Natural killer cell (primary cell): ENCODE measurements at regions not wholly inside any gene's neighbourhood (a gene's known extent, or its start where the extent isn't known, plus 50 kb on each side); places are given as distances from the start of the nearest gene placed in this dataset.

Experiments used
- ATAC-seq, 3 donors: fragments of 150-1000 bp in 2 of 3; fragments of 200-7000 bp in 1 of 3; cut with Tn5 transposase; 1 replicate in 1 of 3; 2 replicates in 2 of 3; pipeline ENCODE4 v1.10.0; 2021; ENCODE audit warnings: mild to moderate bottlenecking in 2 of 3, moderate library complexity in 2 of 3
- DNase-seq, 2 donors: peaks; one replicate each; pipeline versions ENCODE4 v3.0.0 to v3.0.0-alpha.2; 2013 to 2021; ENCODE audit warnings: mixed read lengths in 1 of 2
- H3K27ac ChIP-seq: one replicate; pipeline ENCODE4 v1.5.1; 2013; ENCODE audit warnings: mild to moderate bottlenecking, low read length
- H3K27me3 ChIP-seq: one replicate; pipeline ENCODE4 v1.6.1; 2013; ENCODE audit warnings: low read length; ENCODE audit not compliant: control insufficient read depth, insufficient read depth
- H3K36me3 ChIP-seq: one replicate; pipeline ENCODE4 v1.6.1; 2013; ENCODE audit warnings: low read length; ENCODE audit not compliant: control insufficient read depth, insufficient read depth
- H3K4me1 ChIP-seq: one replicate; pipeline ENCODE4 v1.6.1; 2013; ENCODE audit warnings: low read length; ENCODE audit not compliant: control insufficient read depth, insufficient read depth
- H3K4me3 ChIP-seq: one replicate; pipeline ENCODE4 v1.5.1; 2013; ENCODE audit warnings: low read length
- H3K9me3 ChIP-seq: one replicate; pipeline ENCODE4 v1.6.1; 2013; ENCODE audit warnings: low read length; ENCODE audit not compliant: control insufficient read depth, insufficient read depth
- H3K27ac Mint-ChIP-seq, 2 donors: one replicate each; pipeline ENCODE4 v1.8.0; 2022; ENCODE audit warnings: mild to moderate bottlenecking in 2 of 2, mixed read lengths in 2 of 2, moderate library complexity in 1 of 2
- H3K27me3 Mint-ChIP-seq, 2 donors: one replicate each; pipeline ENCODE4 v1.8.0; 2022; ENCODE audit warnings: low read depth in 2 of 2, mixed read lengths in 2 of 2
- H3K36me3 Mint-ChIP-seq: one replicate; pipeline ENCODE4 v1.8.0; 2022; ENCODE audit warnings: mixed read lengths
- H3K4me1 Mint-ChIP-seq, 2 donors: one replicate each; pipeline ENCODE4 v1.8.0; 2022; ENCODE audit warnings: mixed read lengths in 2 of 2
- H3K4me3 Mint-ChIP-seq: one replicate; pipeline ENCODE4 v1.8.0; 2022; ENCODE audit warnings: mild to moderate bottlenecking, moderate library complexity, mixed read lengths
- H3K9me3 Mint-ChIP-seq, 2 donors: one replicate each; pipeline ENCODE4 v1.8.0; 2022; ENCODE audit warnings: mixed read lengths in 2 of 2
- CTCF ChIP-seq: fragments of 200-600 bp; IDR thresholded peaks from one replicate; pipeline ENCODE4 v1.8.0; 2022; ENCODE audit warnings: antibody characterized with exemption
- WGBS: methylation state at CpG from one replicate; pipeline ENCODE4 v1.1.7; 2013; ENCODE audit warnings: missing lambda C conversion rate; ENCODE audit not compliant: insufficient coverage; 5-methylcytosine and 5-hydroxymethylcytosine counted together
- intact Hi-C: fragments of 100-400 bp; cut with micrococcal nuclease; formaldehyde crosslinking; loops from one replicate; pipeline ENCODE4 v1.14.2; 2022

- no peak overlapping the region for H3K4me3 Mint-ChIP-seq
- H3K9me3 Mint-ChIP-seq, result peaks cover 0 to 2% of the 10 kb centered on the region in 2 donors
- H3K36me3 ChIP-seq, result no peaks in the 10 kb centered on the region
- DNase-seq, result no peak
- H3K9me3 ChIP-seq, result no peaks in the 10 kb centered on the region
- 73% methylated on average over 2 of the region's 2 CpGs for WGBS
- TF ChIP-seq CTCF, result no peak
- H3K27me3 ChIP-seq, result no peaks in the 10 kb centered on the region
- H3K27me3 Mint-ChIP-seq, result peaks cover 4 to 17% of the 10 kb centered on the region in 2 donors
- no peak for ATAC-seq
- H3K4me1 ChIP-seq, result no peaks in the 10 kb centered on the region
- no peak overlapping the region for H3K4me3 ChIP-seq
- intact Hi-C loops, result no loop called here
- no peaks in the 10 kb centered on the region for H3K36me3 Mint-ChIP-seq
- no peak overlapping the region for H3K27ac ChIP-seq
- no peaks in the 10 kb centered on the region for H3K4me1 Mint-ChIP-seq
- H3K27ac Mint-ChIP-seq, result no peak overlapping the region
Observed at GRCh38 chr12:113559466-113559865, 87.8 kb upstream of the LHX5 start.

DNA sequence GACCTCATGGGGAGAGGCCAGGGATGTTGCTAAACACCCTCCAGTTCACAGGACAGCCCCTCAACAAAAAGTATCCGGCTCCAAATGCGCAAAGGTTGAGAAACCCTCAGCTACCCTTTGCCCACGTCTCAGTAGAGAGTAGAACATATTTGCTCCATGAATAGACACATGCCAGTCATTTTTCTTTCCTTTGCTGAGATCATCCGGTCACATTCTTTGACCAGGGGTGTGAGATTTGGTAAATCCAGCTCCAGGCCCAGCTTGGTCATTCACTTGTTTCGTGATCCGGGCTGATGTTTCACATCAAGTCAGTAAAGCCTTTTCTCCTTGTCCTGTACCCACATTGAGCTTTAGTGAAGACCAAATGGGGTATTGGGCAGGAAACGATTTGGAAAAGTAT lies 83.6 kb upstream of the LHX5 start:
- Histone ChIP-seq H3K4me1 (no peaks in the 10 kb centered on the region), H3K27me3 (no peaks in the 10 kb centered on the region), H3K9me3 (no peaks in the 10 kb centered on the region), H3K36me3 (no peaks in the 10 kb centered on the region), H3K27ac (no peak overlapping the region), H3K4me3 (no peak overlapping the region)
- Mint-ChIP-seq H3K36me3 (no peaks in the 10 kb centered on the region), H3K9me3 (no peaks in the 10 kb centered on the region), H3K27ac (no peak overlapping the region), H3K4me1 (no peaks in the 10 kb centered on the region), H3K27me3 (peaks cover 6 to 7% of the 10 kb centered on the region in 2 donors), H3K4me3 (no peak overlapping the region)
- intact Hi-C loops, result no loop called here
- 83% methylated on average over 6 of the region's 7 CpGs for WGBS
- DNase-seq, result no peak
- no peak for TF ChIP-seq CTCF
- ATAC-seq, result no peak

DNA sequence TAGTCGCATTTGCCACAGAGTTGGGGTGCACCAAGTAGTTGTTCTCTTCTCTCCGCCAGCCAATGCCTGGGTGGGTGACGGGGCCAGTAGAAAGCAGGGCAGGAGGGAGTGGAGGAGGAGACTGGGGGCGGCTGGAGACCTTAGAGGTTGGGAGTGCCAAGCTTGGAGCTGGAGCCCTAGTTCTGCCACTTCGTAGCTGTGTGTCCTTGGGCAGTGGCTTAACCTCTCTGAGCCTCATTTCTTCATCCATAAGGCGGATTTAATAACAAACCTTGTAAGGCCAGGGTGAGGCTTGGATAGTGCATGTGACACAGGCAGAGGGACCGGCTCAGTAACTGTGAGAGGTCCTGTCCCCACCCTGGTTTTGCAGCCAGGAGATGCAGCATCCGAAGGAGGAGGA lies 81.1 kb upstream of the LHX5 start:
- TF ChIP-seq CTCF, result no peak
- WGBS, result 82% methylated on average over 8 of the region's 8 CpGs
- no peak overlapping the region for H3K4me3 Mint-ChIP-seq

DNA sequence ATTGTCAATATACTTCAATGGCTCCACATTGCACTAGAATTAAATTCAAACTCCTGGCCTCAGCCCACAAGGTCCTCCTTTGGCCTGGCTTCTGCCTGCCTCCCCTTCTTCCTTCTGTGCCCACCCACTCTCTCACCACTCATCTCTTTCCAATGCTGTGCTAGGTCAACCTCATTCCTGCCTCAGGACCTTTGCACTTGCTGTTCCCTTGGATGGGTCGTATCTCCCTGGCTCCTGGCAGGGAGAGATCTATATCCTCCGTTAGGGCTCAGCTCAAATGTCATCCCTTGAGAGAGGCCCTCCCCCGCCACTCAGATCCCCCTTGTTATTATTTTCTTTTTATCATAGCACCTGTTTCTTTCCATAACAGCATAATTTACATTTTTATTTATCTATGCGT lies 79.9 kb upstream of the LHX5 start:
- Mint-ChIP-seq H3K27me3 (peaks cover 8 to 13% of the 10 kb centered on the region in 2 donors), H3K27ac (no peak overlapping the region), H3K4me1 (no peaks in the 10 kb centered on the region), H3K4me3 (no peak overlapping the region), H3K36me3 (no peaks in the 10 kb centered on the region), H3K9me3 (no peaks in the 10 kb centered on the region)
- no peak for ATAC-seq
- no peaks in the 10 kb centered on the region for H3K9me3 ChIP-seq
- H3K36me3 ChIP-seq, result no peaks in the 10 kb centered on the region
- intact Hi-C loops, result no loop called here
- no peak overlapping the region for H3K27ac ChIP-seq
- TF ChIP-seq CTCF, result no peak
- H3K27me3 ChIP-seq, result no peaks in the 10 kb centered on the region
- no peaks in the 10 kb centered on the region for H3K4me1 ChIP-seq
- 88% methylated on average over 4 of the region's 4 CpGs for WGBS
- H3K4me3 ChIP-seq, result no peak overlapping the region
- DNase-seq, result no peak

More for the DNA sequence above, 81.1 kb upstream of the LHX5 start:
- no peaks in the 10 kb centered on the region for H3K4me1 ChIP-seq
- no peaks in the 10 kb centered on the region for H3K9me3 ChIP-seq
- no peak for DNase-seq
- intact Hi-C loops, result no loop called here
- Mint-ChIP-seq H3K27me3 (peaks cover 3 to 10% of the 10 kb centered on the region in 2 donors), H3K4me1 (no peaks in the 10 kb centered on the region), H3K9me3 (no peaks in the 10 kb centered on the region), H3K27ac (no peak overlapping the region), H3K36me3 (no peaks in the 10 kb centered on the region)
- H3K4me3 ChIP-seq, result no peak overlapping the region
- no peaks in the 10 kb centered on the region for H3K27me3 ChIP-seq
- no peak for ATAC-seq
- H3K27ac ChIP-seq, result no peak overlapping the region
- H3K36me3 ChIP-seq, result no peaks in the 10 kb centered on the region
